ENCODE measurements at regions not wholly inside any gene's neighbourhood (a gene's known extent, or its start where the extent isn't known, plus 50 kb on each side); places are given as distances from the start of the nearest gene placed in this dataset.
"Not testable (repeated sequence)": the region's sequence is repeated elsewhere in the genome, so short reads cannot be mapped to it uniquely, and the experiment has no call there.

GRCh38 chr5:122661496-122662180 is 113.2 kb upstream of the SNX2 start:
- DNase-seq = no peak
- POLR2A ChIA-PET = no interaction called here
- CTCF ChIA-PET = no interaction called here
- no peak overlapping the region for H3K27ac Mint-ChIP-seq
- peaks cover 8% of the 10 kb centered on the region for H3K27me3 Mint-ChIP-seq
- no peaks in the 10 kb centered on the region for H3K9me3 Mint-ChIP-seq
- no peaks in the 10 kb centered on the region for H3K4me1 Mint-ChIP-seq
- H3K36me3 Mint-ChIP-seq (ENCODE audit: low read depth) = no peaks in the 10 kb centered on the region
- no peak overlapping the region for H3K4me3 Mint-ChIP-seq

GRCh38 chr5:122665051-122665450 is 109.8 kb upstream of the SNX2 start:
- Mint-ChIP-seq H3K36me3 (ENCODE audit: low read depth) (no peaks in the 10 kb centered on the region), H3K27me3 (peaks cover 10% of the 10 kb centered on the region), H3K27ac (no peak overlapping the region), H3K4me3 (no peak overlapping the region), H3K4me1 (no peaks in the 10 kb centered on the region), H3K9me3 (peaks cover 2% of the 10 kb centered on the region)
- POLR2A ChIA-PET = no interaction called here
- DNase-seq = no peak
- CTCF ChIA-PET = no interaction called here

GRCh38 chr5:122668552-122668951 is 106.3 kb upstream of the SNX2 start:
- ChIA-PET POLR2A (no interaction called here), CTCF (no interaction called here)
- Mint-ChIP-seq H3K36me3 (ENCODE audit: low read depth) (no peaks in the 10 kb centered on the region), H3K4me3 (no peak overlapping the region), H3K9me3 (peaks cover 9% of the 10 kb centered on the region), H3K27ac (no peak overlapping the region), H3K27me3 (peaks cover 2% of the 10 kb centered on the region), H3K4me1 (no peaks in the 10 kb centered on the region)
- DNase-seq = no peak

GRCh38 chr5:122669709-122670108 is 105.2 kb upstream of the SNX2 start:
- CTCF ChIA-PET; H3K36me3 Mint-ChIP-seq (ENCODE audit: low read depth); DNase-seq; H3K9me3 Mint-ChIP-seq; H3K27me3 Mint-ChIP-seq; H3K4me3 Mint-ChIP-seq; H3K4me1 Mint-ChIP-seq; POLR2A ChIA-PET: not testable (repeated sequence)
- peak overlapping the region; percentile 13 for H3K27ac Mint-ChIP-seq

GRCh38 chr5:122673343-122673742 is 101.5 kb upstream of the SNX2 start:
- Mint-ChIP-seq H3K27me3 (peaks cover 2% of the 10 kb centered on the region), H3K9me3 (peaks cover 9% of the 10 kb centered on the region), H3K4me1 (no peaks in the 10 kb centered on the region), H3K36me3 (ENCODE audit: low read depth) (no peaks in the 10 kb centered on the region), H3K27ac (no peak overlapping the region), H3K4me3 (no peak overlapping the region)
- no peak for DNase-seq
- ChIA-PET CTCF (no interaction called here), POLR2A (no interaction called here)

- no peak for DNase-seq
- H3K36me3 Mint-ChIP-seq (ENCODE audit: low read depth) = no peaks in the 10 kb centered on the region
- H3K4me1 Mint-ChIP-seq = no peaks in the 10 kb centered on the region
- H3K9me3 Mint-ChIP-seq = peaks cover 9% of the 10 kb centered on the region
- peaks cover 2% of the 10 kb centered on the region for H3K27me3 Mint-ChIP-seq
- H3K27ac Mint-ChIP-seq = no peak overlapping the region
- CTCF ChIA-PET = no interaction called here
- H3K4me3 Mint-ChIP-seq = no peak overlapping the region
- POLR2A ChIA-PET = no interaction called here
Measured at GRCh38 chr5:122674385-122674784, 100.5 kb upstream of the SNX2 start.

GRCh38 chr5:122680623-122681350 is 94.1 kb upstream of the SNX2 start:
- Mint-ChIP-seq H3K4me1 (no peaks in the 10 kb centered on the region), H3K36me3 (ENCODE audit: low read depth) (no peaks in the 10 kb centered on the region), H3K27ac (no peak overlapping the region), H3K4me3 (no peak overlapping the region), H3K9me3 (no peaks in the 10 kb centered on the region), H3K27me3 (peaks cover 8% of the 10 kb centered on the region)
- CTCF ChIA-PET = no interaction called here
- POLR2A ChIA-PET = no interaction called here
- DNase-seq = no peak

GRCh38 chr5:122683631-122684030 is 91.2 kb upstream of the SNX2 start:
- Mint-ChIP-seq H3K27ac (no peak overlapping the region), H3K27me3 (peaks cover 8% of the 10 kb centered on the region), H3K36me3 (ENCODE audit: low read depth) (no peaks in the 10 kb centered on the region), H3K4me3 (no peak overlapping the region), H3K4me1 (no peaks in the 10 kb centered on the region), H3K9me3 (no peaks in the 10 kb centered on the region)
- ChIA-PET POLR2A (no interaction called here), CTCF (no interaction called here)
- no peak for DNase-seq

- DNase-seq = no peak
- Mint-ChIP-seq H3K36me3 (ENCODE audit: low read depth) (no peaks in the 10 kb centered on the region), H3K27me3 (no peaks in the 10 kb centered on the region), H3K9me3 (no peaks in the 10 kb centered on the region), H3K27ac (no peak overlapping the region), H3K4me1 (no peaks in the 10 kb centered on the region), H3K4me3 (no peak overlapping the region)
- CTCF ChIA-PET = no interaction called here
- POLR2A ChIA-PET = no interaction called here
Measured at GRCh38 chr5:122690266-122690665, 84.6 kb upstream of the SNX2 start.

GRCh38 chr5:122691931-122692330 is 82.9 kb upstream of the SNX2 start:
- DNase-seq = no peak
- CTCF ChIA-PET = no interaction called here

GRCh38 chr5:122693963-122694362 is 80.9 kb upstream of the SNX2 start:
- no peak overlapping the region for H3K27ac Mint-ChIP-seq
- H3K4me3 Mint-ChIP-seq = no peak overlapping the region
- H3K9me3 Mint-ChIP-seq = no peaks in the 10 kb centered on the region
- H3K4me1 Mint-ChIP-seq = no peaks in the 10 kb centered on the region
- no peaks in the 10 kb centered on the region for H3K36me3 Mint-ChIP-seq (ENCODE audit: low read depth)
- ChIA-PET CTCF (no interaction called here), POLR2A (no interaction called here)
- no peaks in the 10 kb centered on the region for H3K27me3 Mint-ChIP-seq
- no peak for DNase-seq

More at GRCh38 chr5:122691931-122692330, 82.9 kb upstream of the SNX2 start:
- Mint-ChIP-seq H3K9me3 (no peaks in the 10 kb centered on the region), H3K27ac (no peak overlapping the region), H3K4me1 (no peaks in the 10 kb centered on the region), H3K27me3 (no peaks in the 10 kb centered on the region), H3K4me3 (no peak overlapping the region), H3K36me3 (ENCODE audit: low read depth) (no peaks in the 10 kb centered on the region)
- POLR2A ChIA-PET = no interaction called here

GRCh38 chr5:122694884-122695283 is 80.0 kb upstream of the SNX2 start:
- ChIA-PET POLR2A (no interaction called here), CTCF (interaction anchor here (0.7 kb wide), 1 partner anchor 10 kb away, joined by 3 read pairs; no protein-coding TSS in a partner anchor)
- H3K27me3 Mint-ChIP-seq = no peaks in the 10 kb centered on the region
- no peaks in the 10 kb centered on the region for H3K4me1 Mint-ChIP-seq
- H3K36me3 Mint-ChIP-seq (ENCODE audit: low read depth) = no peaks in the 10 kb centered on the region
- no peak overlapping the region for H3K4me3 Mint-ChIP-seq
- H3K9me3 Mint-ChIP-seq = no peaks in the 10 kb centered on the region
- DNase-seq = no peak
- H3K27ac Mint-ChIP-seq = no peak overlapping the region

GRCh38 chr5:122696735-122697134 is 78.1 kb upstream of the SNX2 start:
- H3K27ac Mint-ChIP-seq; H3K27me3 Mint-ChIP-seq; H3K36me3 Mint-ChIP-seq (ENCODE audit: low read depth); H3K9me3 Mint-ChIP-seq; DNase-seq; H3K4me1 Mint-ChIP-seq; POLR2A ChIA-PET; CTCF ChIA-PET; H3K4me3 Mint-ChIP-seq: not testable (repeated sequence)

- peaks cover 3% of the 10 kb centered on the region for H3K4me1 Mint-ChIP-seq
- H3K9me3 Mint-ChIP-seq = no peaks in the 10 kb centered on the region
- no peak overlapping the region for H3K4me3 Mint-ChIP-seq
- H3K27me3 Mint-ChIP-seq = no peaks in the 10 kb centered on the region
- POLR2A ChIA-PET = no interaction called here
- H3K27ac Mint-ChIP-seq = no peak overlapping the region
- CTCF ChIA-PET = no interaction called here
- DNase-seq = no peak
- H3K36me3 Mint-ChIP-seq (ENCODE audit: low read depth) = no peaks in the 10 kb centered on the region
Measured at GRCh38 chr5:122697191-122697590, 77.7 kb upstream of the SNX2 start.
